ENCODE measurements at regions not wholly inside any gene's neighbourhood (a gene's known extent, or its start where the extent isn't known, plus 50 kb on each side); places are given as distances from the start of the nearest gene placed in this dataset.

DNA sequence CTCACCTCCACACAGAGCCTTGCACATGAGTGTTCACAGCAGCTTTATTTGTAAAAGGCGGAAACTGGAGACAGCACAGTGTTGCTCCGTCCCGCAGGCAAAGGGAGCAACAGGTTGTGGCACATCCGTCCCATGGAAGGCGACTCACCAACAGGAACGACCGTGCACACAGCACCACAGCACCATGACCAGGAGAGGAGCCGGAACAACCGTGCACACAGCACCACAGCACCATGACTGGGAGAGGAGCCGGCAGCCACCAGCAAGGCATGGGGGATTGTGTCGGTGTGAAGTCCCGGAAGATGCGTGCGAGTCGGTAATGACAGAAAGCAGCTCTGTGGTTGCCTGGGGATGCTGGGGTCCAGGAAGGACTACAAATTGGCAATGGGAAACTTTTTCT is 158.5 kb downstream of the C9orf50 start:
- TF ChIP-seq, protein P1, sequence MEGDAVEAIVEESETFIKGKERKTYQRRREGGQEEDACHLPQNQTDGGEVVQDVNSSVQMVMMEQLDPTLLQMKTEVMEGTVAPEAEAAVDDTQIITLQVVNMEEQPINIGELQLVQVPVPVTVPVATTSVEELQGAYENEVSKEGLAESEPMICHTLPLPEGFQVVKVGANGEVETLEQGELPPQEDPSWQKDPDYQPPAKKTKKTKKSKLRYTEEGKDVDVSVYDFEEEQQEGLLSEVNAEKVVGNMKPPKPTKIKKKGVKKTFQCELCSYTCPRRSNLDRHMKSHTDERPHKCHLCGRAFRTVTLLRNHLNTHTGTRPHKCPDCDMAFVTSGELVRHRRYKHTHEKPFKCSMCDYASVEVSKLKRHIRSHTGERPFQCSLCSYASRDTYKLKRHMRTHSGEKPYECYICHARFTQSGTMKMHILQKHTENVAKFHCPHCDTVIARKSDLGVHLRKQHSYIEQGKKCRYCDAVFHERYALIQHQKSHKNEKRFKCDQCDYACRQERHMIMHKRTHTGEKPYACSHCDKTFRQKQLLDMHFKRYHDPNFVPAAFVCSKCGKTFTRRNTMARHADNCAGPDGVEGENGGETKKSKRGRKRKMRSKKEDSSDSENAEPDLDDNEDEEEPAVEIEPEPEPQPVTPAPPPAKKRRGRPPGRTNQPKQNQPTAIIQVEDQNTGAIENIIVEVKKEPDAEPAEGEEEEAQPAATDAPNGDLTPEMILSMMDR (IDR thresholded peaks at IDR 0.05; ENCODE audit: insufficient read depth, low read length) = no peak
- TF ChIP-seq, protein P2, sequence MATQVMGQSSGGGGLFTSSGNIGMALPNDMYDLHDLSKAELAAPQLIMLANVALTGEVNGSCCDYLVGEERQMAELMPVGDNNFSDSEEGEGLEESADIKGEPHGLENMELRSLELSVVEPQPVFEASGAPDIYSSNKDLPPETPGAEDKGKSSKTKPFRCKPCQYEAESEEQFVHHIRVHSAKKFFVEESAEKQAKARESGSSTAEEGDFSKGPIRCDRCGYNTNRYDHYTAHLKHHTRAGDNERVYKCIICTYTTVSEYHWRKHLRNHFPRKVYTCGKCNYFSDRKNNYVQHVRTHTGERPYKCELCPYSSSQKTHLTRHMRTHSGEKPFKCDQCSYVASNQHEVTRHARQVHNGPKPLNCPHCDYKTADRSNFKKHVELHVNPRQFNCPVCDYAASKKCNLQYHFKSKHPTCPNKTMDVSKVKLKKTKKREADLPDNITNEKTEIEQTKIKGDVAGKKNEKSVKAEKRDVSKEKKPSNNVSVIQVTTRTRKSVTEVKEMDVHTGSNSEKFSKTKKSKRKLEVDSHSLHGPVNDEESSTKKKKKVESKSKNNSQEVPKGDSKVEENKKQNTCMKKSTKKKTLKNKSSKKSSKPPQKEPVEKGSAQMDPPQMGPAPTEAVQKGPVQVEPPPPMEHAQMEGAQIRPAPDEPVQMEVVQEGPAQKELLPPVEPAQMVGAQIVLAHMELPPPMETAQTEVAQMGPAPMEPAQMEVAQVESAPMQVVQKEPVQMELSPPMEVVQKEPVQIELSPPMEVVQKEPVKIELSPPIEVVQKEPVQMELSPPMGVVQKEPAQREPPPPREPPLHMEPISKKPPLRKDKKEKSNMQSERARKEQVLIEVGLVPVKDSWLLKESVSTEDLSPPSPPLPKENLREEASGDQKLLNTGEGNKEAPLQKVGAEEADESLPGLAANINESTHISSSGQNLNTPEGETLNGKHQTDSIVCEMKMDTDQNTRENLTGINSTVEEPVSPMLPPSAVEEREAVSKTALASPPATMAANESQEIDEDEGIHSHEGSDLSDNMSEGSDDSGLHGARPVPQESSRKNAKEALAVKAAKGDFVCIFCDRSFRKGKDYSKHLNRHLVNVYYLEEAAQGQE (IDR thresholded peaks at IDR 0.05; ENCODE audit: insufficient replicate concordance, low read depth) = no peak
- TF ChIP-seq POLR2AphosphoS5 (IDR thresholded peaks at IDR 0.05; ENCODE audit: low read depth) = no peak

Measured in HL-60 (cell line).